CD14-positive monocyte (primary cell): ENCODE measurements at regions not wholly inside any gene's neighbourhood (a gene's known extent, or its start where the extent isn't known, plus 50 kb on each side); places are given as distances from the start of the nearest gene placed in this dataset.

Source experiments
- DNase-seq, 3 donors: peaks; one replicate each; pipeline ENCODE4 v3.0.0-alpha.2; 2011 to 2022
- H2AFZ ChIP-seq: 2 replicates; pipeline ENCODE4 v1.6.0; 2012; ENCODE audit warnings: mild to moderate bottlenecking, low read depth, low read length, inconsistent platforms; ENCODE audit not compliant: insufficient read depth, poor library complexity, severe bottlenecking
- H3K27ac ChIP-seq, 2 donors: 1 replicate in 1 of 2; 2 replicates in 1 of 2; pipeline ENCODE4 v1.5.1; 2012 to 2013; ENCODE audit warnings: low read length in 2 of 2, control low read depth in 1 of 2, inconsistent platforms in 1 of 2, low read depth in 1 of 2, mild to moderate bottlenecking in 1 of 2
- H3K27me3 ChIP-seq, 2 donors: one replicate each; pipeline versions ENCODE4 v1.6.0 to v1.6.1; 2011 to 2013; ENCODE audit warnings: low read length in 2 of 2; ENCODE audit not compliant: control insufficient read depth in 2 of 2, insufficient read depth in 2 of 2
- H3K36me3 ChIP-seq, 2 donors: replicated peaks in 1 of 2; 1 replicate in 1 of 2; 2 replicates in 1 of 2; pipeline versions ENCODE4 v1.5.1 to v1.6.1; 2012 to 2013; ENCODE audit warnings: low read length in 2 of 2, control low read depth in 1 of 2, inconsistent platforms in 1 of 2, mild to moderate bottlenecking in 1 of 2; ENCODE audit not compliant: insufficient read depth in 2 of 2, control insufficient read depth in 1 of 2
- H3K4me1 ChIP-seq, 2 donors: 1 replicate in 1 of 2; 2 replicates in 1 of 2; pipeline versions ENCODE4 v1.5.1 to v1.6.1; 2012 to 2013; ENCODE audit warnings: low read length in 2 of 2, control low read depth in 1 of 2, inconsistent platforms in 1 of 2, mild to moderate bottlenecking in 1 of 2, moderate library complexity in 1 of 2; ENCODE audit not compliant: insufficient read depth in 2 of 2, control insufficient read depth in 1 of 2
- H3K4me2 ChIP-seq: replicated peaks from 2 replicates; pipeline ENCODE3; 2012; ENCODE audit warnings: low read length, moderate library complexity, mild to moderate bottlenecking; ENCODE audit not compliant: poor library complexity, severe bottlenecking; ENCODE audit errors: extremely low read depth
- H3K4me3 ChIP-seq, 3 experiments: fragments of 200-600 bp in 1 of 3; sonication (generic) in 1 of 3; replicated peaks in 1 of 3; 1 replicate in 2 of 3; 2 replicates in 1 of 3; pipeline ENCODE4 v1.5.1; 2011 to 2013; ENCODE audit warnings: low read length in 3 of 3, mild to moderate bottlenecking in 3 of 3, control low read depth in 2 of 3, low read depth in 2 of 3, inconsistent platforms in 1 of 3, moderate library complexity in 1 of 3
- H3K79me2 ChIP-seq: 2 replicates; pipeline ENCODE4 v1.6.0; 2012; ENCODE audit warnings: mild to moderate bottlenecking, control low read depth, inconsistent platforms, low read length, moderate library complexity; ENCODE audit not compliant: insufficient read depth
- H3K9ac ChIP-seq: 2 replicates; pipeline ENCODE4 v1.6.0; 2017; ENCODE audit warnings: low read length, mild to moderate bottlenecking; ENCODE audit not compliant: insufficient read depth, poor library complexity, severe bottlenecking
- H3K9me3 ChIP-seq, 2 donors: replicated peaks in 1 of 2; 1 replicate in 1 of 2; 2 replicates in 1 of 2; pipeline versions ENCODE4 v1.5.1 to v1.6.1; 2012 to 2013; ENCODE audit warnings: low read length in 2 of 2, control low read depth in 1 of 2; ENCODE audit not compliant: control insufficient read depth in 1 of 2, insufficient read depth in 1 of 2
- H4K20me1 ChIP-seq: 2 replicates; pipeline ENCODE4 v1.6.0; 2012; ENCODE audit warnings: mild to moderate bottlenecking, low read length, control low read depth, moderate library complexity; ENCODE audit not compliant: insufficient read depth
- H3K27ac Mint-ChIP-seq, 7 donors: one replicate each; pipeline ENCODE4 v1.8.0; 2020; ENCODE audit warnings: mild to moderate bottlenecking in 7 of 7, mixed read lengths in 7 of 7, moderate library complexity in 6 of 7, inconsistent platforms in 2 of 7
- H3K27me3 Mint-ChIP-seq, 3 donors: one replicate each; pipeline ENCODE4 v1.8.0; 2021 to 2022; ENCODE audit warnings: low read depth in 3 of 3, mild to moderate bottlenecking in 3 of 3, mixed read lengths in 3 of 3, moderate library complexity in 3 of 3, inconsistent platforms in 1 of 3
- H3K36me3 Mint-ChIP-seq, 2 donors: one replicate each; pipeline ENCODE4 v1.8.0; 2020; ENCODE audit warnings: mixed read lengths in 2 of 2, inconsistent platforms in 1 of 2, mild to moderate bottlenecking in 1 of 2
- H3K4me1 Mint-ChIP-seq: one replicate; pipeline ENCODE4 v1.8.0; 2020; ENCODE audit warnings: mild to moderate bottlenecking, mixed read lengths
- H3K4me3 Mint-ChIP-seq, 2 donors: one replicate each; pipeline ENCODE4 v1.8.0; 2020; ENCODE audit warnings: mild to moderate bottlenecking in 2 of 2, mixed read lengths in 2 of 2, moderate library complexity in 1 of 2
- H3K9me3 Mint-ChIP-seq, 7 donors: one replicate each; pipeline ENCODE4 v1.8.0; 2020 to 2022; ENCODE audit warnings: mixed read lengths in 7 of 7, mild to moderate bottlenecking in 6 of 7, moderate library complexity in 6 of 7, inconsistent platforms in 2 of 7
- CTCF ChIP-seq: fragments of 200-600 bp; IDR thresholded peaks from one replicate; pipeline ENCODE4 v1.8.0; 2022; ENCODE audit warnings: antibody characterized with exemption, mild to moderate bottlenecking
- WGBS: methylation state at CpG from one replicate; pipeline ENCODE4 v1.1.5; 2013; ENCODE audit warnings: missing lambda C conversion rate; ENCODE audit not compliant: insufficient coverage; 5-methylcytosine and 5-hydroxymethylcytosine counted together
- intact Hi-C, 2 donors: fragments of 100-400 bp; cut with micrococcal nuclease; formaldehyde crosslinking; loops; one replicate each; pipeline versions ENCODE4 v1.15.0 to v1.15.1; 2023

GRCh38 chr7:3157566-3158287 is 114.1 kb upstream of the CARD11 start:
- Mint-ChIP-seq H3K4me1 (peaks cover 2% of the 10 kb centered on the region), H3K27ac (peak overlapping the region in 2 of 7 donors; percentile 37 to 40), H3K36me3 (no peaks in the 10 kb centered on the region), H3K27me3 (peaks cover 6 to 12% (median 9%) of the 10 kb centered on the region in 3 donors), H3K4me3 (peak overlapping the region in 1 of 2 donors; percentile 70), H3K9me3 (peaks cover 0 to 2% (median 0%) of the 10 kb centered on the region in 7 donors)
- no peak for DNase-seq
- H3K27ac ChIP-seq, result no peak overlapping the region
- H3K36me3 ChIP-seq, result no peaks in the 10 kb centered on the region
- H3K4me2 ChIP-seq, result no peak overlapping the region
- no peaks in the 10 kb centered on the region for H3K4me1 ChIP-seq
- H3K27me3 ChIP-seq, result peaks cover 0 to 3% of the 10 kb centered on the region in 2 donors
- no peak for TF ChIP-seq CTCF
- no peak overlapping the region for H3K4me3 ChIP-seq
- intact Hi-C loops, result loop anchor here (5.0 kb wide), 2 partner anchors 270 to 290 kb away; no protein-coding TSS in a partner anchor
- no peaks in the 10 kb centered on the region for H4K20me1 ChIP-seq
- no peaks in the 10 kb centered on the region for H3K9me3 ChIP-seq
- no peak overlapping the region for H2AFZ ChIP-seq
- 43% methylated on average over 12 of the region's 20 CpGs for WGBS
- no peak overlapping the region for H3K9ac ChIP-seq
- H3K79me2 ChIP-seq, result no peaks in the 10 kb centered on the region

GRCh38 chr7:3158341-3158760 is 114.7 kb upstream of the CARD11 start:
- no peaks in the 10 kb centered on the region for H3K4me1 ChIP-seq
- H4K20me1 ChIP-seq, result no peaks in the 10 kb centered on the region
- peaks cover 0 to 3% (median 0%) of the 10 kb centered on the region in 7 donors for H3K9me3 Mint-ChIP-seq
- peaks cover 2% of the 10 kb centered on the region for H3K4me1 Mint-ChIP-seq
- H3K27ac ChIP-seq, result no peak overlapping the region
- no peaks in the 10 kb centered on the region for H3K79me2 ChIP-seq
- H3K36me3 ChIP-seq, result no peaks in the 10 kb centered on the region
- no peaks in the 10 kb centered on the region for H3K9me3 ChIP-seq
- 83% methylated on average over 3 of the region's 11 CpGs for WGBS
- intact Hi-C loops, result loop anchor here (5.0 kb wide), 2 partner anchors 271 to 291 kb away; no protein-coding TSS in a partner anchor
- no peak overlapping the region for H3K27ac Mint-ChIP-seq
- no peak overlapping the region for H3K9ac ChIP-seq
- no peak overlapping the region for H2AFZ ChIP-seq
- H3K27me3 ChIP-seq, result peaks cover 0 to 3% of the 10 kb centered on the region in 2 donors
- TF ChIP-seq CTCF, result no peak
- peaks cover 8 to 10% (median 9%) of the 10 kb centered on the region in 3 donors for H3K27me3 Mint-ChIP-seq
- H3K36me3 Mint-ChIP-seq, result no peaks in the 10 kb centered on the region
- H3K4me3 ChIP-seq, result no peak overlapping the region
- no peak overlapping the region for H3K4me3 Mint-ChIP-seq
- DNase-seq, result no peak
- no peak overlapping the region for H3K4me2 ChIP-seq
